Bronchial epithelial cell (primary cell): ENCODE measurements at regions not wholly inside any gene's neighbourhood (a gene's known extent, or its start where the extent isn't known, plus 50 kb on each side); places are given as distances from the start of the nearest gene placed in this dataset.

ENCODE experiments used
- DNase-seq: peaks from one replicate; pipeline ENCODE4 v3.0.0-alpha.2; 2010; ENCODE audit warnings: low read depth
- FAIRE-seq: peaks from 2 replicates; lab custom pipeline; 2011; peaks lifted over from hg19 to GRCh38; lab: Jason Lieb, UNC
- H3K27me3 ChIP-seq: 2 replicates; pipeline ENCODE4 v1.5.1; 2011; ENCODE audit warnings: low read length; ENCODE audit not compliant: control insufficient read depth, insufficient read depth
- H3K36me3 ChIP-seq: 2 replicates; pipeline ENCODE4 v1.5.1; 2011; ENCODE audit warnings: low read length; ENCODE audit not compliant: control insufficient read depth, insufficient read depth
- H3K4me3 ChIP-seq: 2 replicates; pipeline ENCODE4 v1.5.1; 2011; ENCODE audit warnings: mild to moderate bottlenecking, low read depth, low read length, control low read depth
- CTCF ChIP-seq: IDR thresholded peaks from 2 replicates; pipeline ENCODE4 v1.5.1; 2011; ENCODE audit warnings: mild to moderate bottlenecking, moderate library complexity, low read length, control low read depth, inconsistent platforms; ENCODE audit not compliant: insufficient read depth, severe bottlenecking

- Histone ChIP-seq H3K36me3 (no peaks in the 10 kb centered on the region), H3K4me3 (no peak overlapping the region), H3K27me3 (peaks cover 4% of the 10 kb centered on the region)
- no peak for TF ChIP-seq CTCF
- FAIRE-seq, result no peak
- DNase-seq, result no peak
Measured at GRCh38 chr2:15718944-15719323, 127.3 kb downstream of the DDX1 start.

GRCh38 chr2:15719566-15720313 lies 128.1 kb downstream of the DDX1 start:
- Histone ChIP-seq H3K27me3 (peaks cover 4% of the 10 kb centered on the region), H3K4me3 (no peak overlapping the region), H3K36me3 (no peaks in the 10 kb centered on the region)
- FAIRE-seq, result no peak
- peak; percentile 52 for DNase-seq
- TF ChIP-seq CTCF, result no peak

GRCh38 chr2:15720561-15721307 lies 129.1 kb downstream of the DDX1 start:
- FAIRE-seq, result no peak
- H3K27me3 ChIP-seq, result peaks cover 7% of the 10 kb centered on the region
- TF ChIP-seq CTCF, result no peak
- no peak overlapping the region for H3K4me3 ChIP-seq
- H3K36me3 ChIP-seq, result no peaks in the 10 kb centered on the region
- DNase-seq, result no peak

GRCh38 chr2:15721411-15722067 lies 129.9 kb downstream of the DDX1 start:
- H3K4me3 ChIP-seq, result no peak overlapping the region
- TF ChIP-seq CTCF, result no peak
- no peaks in the 10 kb centered on the region for H3K36me3 ChIP-seq
- peaks cover 9% of the 10 kb centered on the region for H3K27me3 ChIP-seq
- DNase-seq, result no peak
- FAIRE-seq, result no peak

- FAIRE-seq (no peak), DNase-seq (no peak)
- no peaks in the 10 kb centered on the region for H3K36me3 ChIP-seq
- peaks cover 10% of the 10 kb centered on the region for H3K27me3 ChIP-seq
- no peak overlapping the region for H3K4me3 ChIP-seq
- TF ChIP-seq CTCF, result no peak
Measured at GRCh38 chr2:15722980-15723379, 131.3 kb downstream of the DDX1 start.
